Tibial nerve (tissue), 4 donors: ENCODE measurements at regions not wholly inside any gene's neighbourhood (a gene's known extent, or its start where the extent isn't known, plus 50 kb on each side); places are given as distances from the start of the nearest gene placed in this dataset.

Experiments used
- EP300 ChIP-seq, 2 donors: sonication (generic); formaldehyde crosslinking; IDR thresholded peaks; one replicate each; pipeline ENCODE4 v1.6.1; 2017; ENCODE audit warnings: antibody characterized with exemption in 2 of 2, mild to moderate bottlenecking in 1 of 2
- POLR2A ChIP-seq, 2 donors: fragments of 450-650 bp; IDR thresholded peaks; one replicate each; pipeline ENCODE4 v1.6.1; 2017; ENCODE audit warnings: antibody characterized with exemption in 2 of 2, mild to moderate bottlenecking in 2 of 2, moderate library complexity in 2 of 2
- TF ChIP-seq, protein P1 (sequence below), 5 experiments: fragments of 200-600 bp in 3 of 5; fragments of 450-650 bp in 2 of 5; sonication (generic) in 3 of 5; IDR thresholded peaks; one replicate each; pipeline ENCODE4 v1.5.1; 2016 to 2019; ENCODE audit warnings: antibody characterized with exemption in 5 of 5, mild to moderate bottlenecking in 3 of 5, moderate library complexity in 2 of 5

DNA sequence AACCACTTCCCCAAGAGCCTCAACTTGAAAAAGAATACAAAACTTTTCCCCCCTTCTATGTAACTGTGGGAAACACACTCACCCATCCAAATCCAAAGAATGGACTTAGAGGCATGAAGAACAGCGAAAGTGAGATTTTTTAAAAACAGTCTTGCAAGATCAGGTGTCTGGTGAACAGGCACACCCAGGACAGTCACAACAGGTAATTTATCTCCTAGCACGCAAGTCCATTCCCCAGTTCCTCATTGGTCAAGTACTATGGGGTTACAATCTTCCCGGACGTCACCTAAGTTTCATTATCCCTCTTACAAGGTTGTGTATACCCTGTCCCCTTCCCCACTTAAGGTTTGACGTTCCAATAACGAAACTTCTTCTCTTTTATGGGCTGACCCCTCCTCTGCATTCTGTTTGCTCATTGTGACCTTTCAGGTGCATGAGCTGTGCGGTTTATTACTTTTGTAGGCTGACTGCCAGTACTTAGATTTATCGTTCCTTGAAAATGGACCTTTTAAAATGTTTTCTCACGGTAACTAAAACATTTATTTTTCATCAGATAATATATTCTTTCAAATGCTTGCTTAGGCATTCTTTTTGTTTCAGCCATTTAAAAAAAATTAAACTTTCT is 1401.9 kb downstream of the FAM181B start:
- TF ChIP-seq POLR2A (IDR thresholded peaks at IDR 0.05) (no peak), EP300 (IDR thresholded peaks at IDR 0.05) (no peak)
- TF ChIP-seq, protein P1, sequence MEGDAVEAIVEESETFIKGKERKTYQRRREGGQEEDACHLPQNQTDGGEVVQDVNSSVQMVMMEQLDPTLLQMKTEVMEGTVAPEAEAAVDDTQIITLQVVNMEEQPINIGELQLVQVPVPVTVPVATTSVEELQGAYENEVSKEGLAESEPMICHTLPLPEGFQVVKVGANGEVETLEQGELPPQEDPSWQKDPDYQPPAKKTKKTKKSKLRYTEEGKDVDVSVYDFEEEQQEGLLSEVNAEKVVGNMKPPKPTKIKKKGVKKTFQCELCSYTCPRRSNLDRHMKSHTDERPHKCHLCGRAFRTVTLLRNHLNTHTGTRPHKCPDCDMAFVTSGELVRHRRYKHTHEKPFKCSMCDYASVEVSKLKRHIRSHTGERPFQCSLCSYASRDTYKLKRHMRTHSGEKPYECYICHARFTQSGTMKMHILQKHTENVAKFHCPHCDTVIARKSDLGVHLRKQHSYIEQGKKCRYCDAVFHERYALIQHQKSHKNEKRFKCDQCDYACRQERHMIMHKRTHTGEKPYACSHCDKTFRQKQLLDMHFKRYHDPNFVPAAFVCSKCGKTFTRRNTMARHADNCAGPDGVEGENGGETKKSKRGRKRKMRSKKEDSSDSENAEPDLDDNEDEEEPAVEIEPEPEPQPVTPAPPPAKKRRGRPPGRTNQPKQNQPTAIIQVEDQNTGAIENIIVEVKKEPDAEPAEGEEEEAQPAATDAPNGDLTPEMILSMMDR (IDR thresholded peaks at IDR 0.05): no peak
